Iris pigment epithelial cell (primary cell): ENCODE measurements at regions not wholly inside any gene's neighbourhood (a gene's known extent, or its start where the extent isn't known, plus 50 kb on each side); places are given as distances from the start of the nearest gene placed in this dataset.
A peak's percentile ranks its signal among the peaks of the same experiment; 100 is the strongest.
"Not testable (repeated sequence)": the region's sequence is repeated elsewhere in the genome, so short reads cannot be mapped to it uniquely, and the experiment has no call there.

Source experiments
- DNase-seq: peaks from one replicate; pipeline ENCODE4 v3.0.0-alpha.2; 2011; ENCODE audit warnings: low read depth

DNA sequence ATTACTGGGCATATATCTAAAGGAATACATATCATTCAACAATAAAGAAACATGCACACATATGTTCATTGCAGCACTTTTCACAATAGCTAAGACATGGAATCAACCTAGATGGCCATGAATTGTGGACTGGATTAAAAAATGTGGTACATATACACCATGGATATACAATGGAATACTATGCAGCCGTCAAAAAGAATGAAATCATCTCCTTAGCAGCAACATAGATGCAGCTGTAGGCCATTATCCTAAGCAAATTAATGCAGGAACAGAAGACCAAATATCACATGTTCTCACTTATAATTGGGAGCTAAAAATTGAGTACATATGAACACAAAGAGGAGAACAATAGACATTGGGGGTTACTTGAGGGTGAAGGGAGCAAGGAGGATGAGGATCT is 175.6 kb downstream of the POLR1F start:
- DNase-seq = no peak

DNA sequence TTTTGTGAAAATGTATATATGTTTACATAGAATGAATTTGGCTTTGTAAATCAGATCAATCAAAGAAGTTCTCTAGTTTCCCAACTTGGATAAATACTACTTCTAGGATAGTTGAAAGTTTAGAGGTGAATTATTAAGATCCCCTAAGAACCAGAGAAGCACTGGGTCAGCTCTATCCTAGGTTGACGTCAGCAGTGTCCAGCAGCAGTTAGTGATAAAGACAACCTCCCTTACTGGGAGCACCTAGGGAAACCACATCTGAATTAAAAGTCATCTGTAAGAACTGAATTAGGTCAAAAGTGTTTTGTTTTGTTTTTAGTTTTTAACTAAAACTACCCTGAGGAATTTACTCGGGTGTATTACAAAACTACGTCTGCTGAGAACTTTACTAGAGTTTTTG is 178.0 kb downstream of the POLR1F start:
- no peak for DNase-seq

- no peak for DNase-seq
Measured at GRCh38 chr7:19530261-19530660, 178.6 kb downstream of the POLR1F start.

DNA sequence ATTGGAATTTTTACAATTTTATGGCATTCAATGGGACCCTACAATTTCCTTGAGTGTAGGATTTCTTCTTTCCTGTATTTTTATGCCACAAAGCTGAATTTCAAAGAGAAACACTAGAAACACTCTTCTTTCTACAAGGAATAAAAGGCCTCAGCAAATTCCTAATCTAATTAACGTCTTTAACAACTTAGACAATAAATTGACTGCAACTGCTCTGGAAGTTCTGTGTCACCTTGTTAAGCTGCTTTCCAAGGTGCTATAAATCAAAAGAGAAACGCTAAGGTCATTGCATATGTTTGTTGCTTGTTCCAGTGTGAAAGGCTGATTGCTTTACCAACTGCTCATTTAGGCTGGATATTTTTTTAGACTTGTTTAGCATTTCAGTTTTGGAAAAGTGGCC is 182.2 kb downstream of the POLR1F start:
- DNase-seq = no peak

DNA sequence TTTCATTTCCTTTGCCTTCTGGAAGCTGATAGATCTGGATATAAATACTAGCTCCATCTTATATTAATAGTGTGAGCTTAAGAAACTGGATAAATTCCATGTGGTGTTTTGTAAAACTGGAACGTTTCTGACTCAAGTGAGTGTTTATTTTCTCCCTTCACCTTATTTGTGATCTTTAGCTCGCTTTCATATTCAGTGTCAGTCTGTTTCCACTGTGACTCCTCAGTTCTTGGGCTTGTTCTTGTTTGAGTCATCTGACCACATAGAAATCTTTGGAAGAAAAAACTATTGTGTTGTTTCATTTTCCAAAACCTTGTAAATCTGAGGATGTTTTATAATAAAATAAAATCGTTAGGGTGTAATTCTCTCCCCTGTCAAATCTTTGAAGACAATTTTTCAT is 186.4 kb downstream of the POLR1F start:
- DNase-seq = peak; percentile 98

DNA sequence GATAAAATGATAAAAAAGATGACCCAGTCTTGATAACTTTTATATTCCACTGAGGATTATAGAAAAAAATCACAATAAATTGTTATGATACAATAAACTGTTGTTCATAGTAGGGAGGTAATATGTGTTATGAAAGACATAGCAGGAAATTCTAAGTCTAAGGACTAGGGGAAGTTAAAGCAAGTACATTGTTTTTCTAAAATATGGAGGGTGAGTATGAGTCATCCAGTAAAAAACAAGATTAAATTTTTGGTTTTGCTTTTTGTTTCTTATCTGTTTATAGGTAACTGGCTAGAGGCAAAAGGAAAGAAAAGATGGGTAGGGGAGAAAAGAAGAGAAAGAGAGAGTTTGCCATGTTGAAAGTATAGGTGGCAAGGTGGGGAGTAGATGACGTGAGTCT is 188.4 kb downstream of the POLR1F start:
- peak; percentile 60 for DNase-seq

GRCh38 chr7:19519443-19520021 is 189.3 kb downstream of the POLR1F start:
- DNase-seq = peak; percentile 77

DNA sequence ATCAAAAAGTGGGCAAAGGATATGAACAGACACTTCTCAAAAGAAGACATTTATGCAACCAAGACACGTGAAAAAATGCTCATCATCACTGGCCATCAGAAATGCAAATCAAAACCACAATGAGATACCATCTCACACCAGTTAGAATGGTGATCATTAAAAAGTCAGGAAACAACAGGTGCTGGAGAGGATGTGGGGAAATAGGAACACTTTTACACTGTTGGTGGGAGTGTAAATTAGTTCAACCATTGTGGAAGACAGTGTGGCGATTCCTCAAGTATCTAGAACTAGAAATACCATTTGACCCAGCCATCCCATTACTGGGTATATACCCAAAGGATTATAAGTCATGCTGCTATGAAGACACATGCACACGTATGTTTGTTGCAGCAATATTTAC is 191.3 kb downstream of the POLR1F start:
- not testable (repeated sequence) for DNase-seq

DNA sequence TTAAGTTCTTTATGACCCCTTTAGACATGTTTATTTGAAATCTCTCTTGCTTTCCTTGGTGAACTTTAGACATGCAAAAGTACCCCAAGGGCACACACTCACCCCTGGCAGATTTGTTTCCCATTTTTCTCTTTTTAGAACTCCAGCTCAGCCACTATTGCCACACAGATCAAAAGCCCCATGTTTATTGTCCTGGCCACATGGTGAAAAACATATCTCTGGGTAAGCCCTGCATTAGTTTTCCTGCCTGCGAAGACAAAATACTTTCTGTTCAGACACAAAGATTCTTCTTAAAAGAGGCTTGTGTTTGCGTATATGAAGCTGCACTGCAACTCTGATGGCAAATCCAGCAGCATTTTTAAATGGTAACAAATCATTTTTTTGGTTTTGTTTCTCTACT is 200.0 kb downstream of the POLR1F start:
- peak; percentile 45 for DNase-seq

DNA sequence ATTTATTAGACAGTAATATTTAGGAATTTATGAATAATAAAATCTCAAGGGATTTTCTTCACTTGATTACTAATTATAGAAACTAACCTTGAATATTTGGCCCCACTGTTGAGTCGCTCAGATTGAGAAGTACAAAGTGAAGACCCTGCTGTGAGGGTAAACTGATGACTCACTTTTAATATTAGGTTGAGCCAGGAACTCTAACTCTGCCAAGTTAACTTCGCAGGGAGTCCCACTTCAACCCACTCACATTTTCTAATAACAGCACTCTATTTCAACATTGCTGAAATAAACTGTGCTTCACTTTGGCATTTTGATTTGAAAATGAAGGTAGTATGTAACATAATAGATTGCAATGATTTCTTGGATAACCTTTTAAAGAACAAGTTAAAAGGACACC is 200.7 kb downstream of the POLR1F start:
- DNase-seq = peak; percentile 60

GRCh38 chr7:19491821-19492452 is 216.9 kb downstream of the POLR1F start:
- peak; percentile 75 for DNase-seq

- no peak for DNase-seq
Measured at GRCh38 chr7:19491371-19491770, 217.5 kb downstream of the POLR1F start.

DNA sequence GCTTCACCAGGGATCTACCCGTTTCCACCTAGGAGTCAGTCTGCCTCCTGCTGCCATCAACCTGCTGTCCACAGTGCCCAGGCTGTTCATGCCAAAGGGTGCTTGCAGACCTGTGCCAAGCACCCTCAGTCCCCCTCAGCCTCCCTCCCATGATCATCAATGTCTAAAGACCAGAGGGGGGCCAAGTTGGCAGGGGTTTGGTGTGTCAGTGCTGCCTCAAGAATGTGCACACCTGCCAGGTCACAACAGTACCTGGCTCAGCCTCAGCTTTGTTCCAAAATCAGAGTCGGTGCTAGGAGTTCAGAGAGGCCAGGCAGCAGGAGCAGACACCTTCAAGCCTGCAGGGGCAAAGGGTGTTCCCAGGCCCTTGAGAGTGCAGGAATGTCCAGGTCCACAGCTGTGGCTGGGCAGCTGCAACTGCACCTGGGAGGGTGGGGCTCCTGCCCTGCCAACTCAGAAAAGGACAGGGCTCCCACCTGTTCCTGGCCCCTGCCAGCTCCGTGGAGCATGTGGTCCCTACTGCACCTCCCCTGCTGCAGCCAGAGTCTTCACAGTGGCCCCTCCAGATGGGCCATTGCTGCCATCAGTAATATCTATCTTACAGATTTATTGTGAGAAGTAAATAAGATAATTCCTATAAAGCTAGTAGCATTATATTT is 219.5 kb downstream of the POLR1F start:
- DNase-seq = no peak

GRCh38 chr7:19488056-19488455 is 220.8 kb downstream of the POLR1F start:
- DNase-seq = no peak

DNA sequence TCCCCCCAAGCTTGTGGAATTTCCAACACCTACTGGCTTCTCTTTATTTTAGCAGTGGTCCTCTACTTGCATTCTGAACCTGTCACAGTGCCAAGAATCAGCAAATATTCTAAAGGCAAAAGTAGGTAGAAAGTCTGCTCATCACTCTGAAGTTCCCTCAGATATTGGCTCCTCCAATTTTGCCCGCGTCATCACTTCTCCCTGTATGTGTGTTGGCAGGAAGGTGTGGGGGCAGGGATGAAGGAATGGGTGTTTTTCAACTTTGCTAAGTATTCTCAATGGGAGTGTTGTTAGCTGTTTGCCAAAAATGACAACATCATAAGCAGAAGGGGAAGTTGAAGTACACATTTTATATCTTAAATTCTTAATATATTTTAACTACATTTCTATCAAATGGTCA is 226.2 kb downstream of the POLR1F start:
- no peak for DNase-seq

DNA sequence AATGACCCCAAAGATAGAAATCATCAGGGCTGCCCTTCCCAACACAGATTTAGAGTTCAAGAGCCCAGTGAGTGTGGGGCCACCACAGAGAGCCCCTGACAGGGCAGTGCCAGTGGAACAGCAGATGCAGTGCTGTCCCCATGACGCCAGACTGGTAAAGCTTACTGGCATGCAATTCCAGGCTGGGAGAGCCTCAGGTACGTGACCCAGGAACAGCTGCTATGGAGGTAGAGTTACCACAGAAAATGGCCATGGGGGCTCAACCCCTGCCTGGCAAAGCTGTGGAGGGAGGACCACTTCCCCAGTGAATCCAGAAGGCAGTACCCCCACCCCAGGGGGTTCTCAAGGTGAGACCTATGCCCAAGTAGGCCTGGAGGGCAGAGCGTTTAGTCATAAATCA is 228.5 kb downstream of the POLR1F start:
- no peak for DNase-seq

GRCh38 chr7:19470031-19470430 is 238.8 kb downstream of the POLR1F start:
- DNase-seq = peak; percentile 80

GRCh38 chr7:19465861-19466260 is 243.0 kb downstream of the POLR1F start:
- no peak for DNase-seq

- DNase-seq = no peak
Measured at GRCh38 chr7:19464751-19465150, 244.1 kb downstream of the POLR1F start.

DNA sequence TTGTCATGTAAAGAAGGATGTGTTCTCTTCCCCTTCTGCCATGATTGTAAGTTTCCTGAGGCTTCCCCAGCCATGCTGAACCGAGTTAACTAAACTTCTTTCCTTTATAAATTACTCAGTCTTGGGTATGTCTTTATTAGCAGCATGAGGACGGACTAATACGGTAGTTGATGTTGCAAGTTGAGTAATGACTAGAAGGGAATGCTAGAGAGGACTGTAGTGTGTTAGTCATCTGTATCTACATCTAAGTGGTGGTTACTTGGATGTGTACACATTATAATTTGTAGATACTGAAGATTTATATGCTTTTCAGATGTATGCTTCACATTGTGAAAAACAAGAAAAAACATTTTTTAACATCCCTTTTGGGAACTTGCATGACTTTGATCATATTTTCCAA is 244.6 kb downstream of the POLR1F start:
- peak; percentile 50 for DNase-seq

- no peak for DNase-seq
Measured at GRCh38 chr7:19463581-19463980, 245.3 kb downstream of the POLR1F start.

- no peak for DNase-seq
Measured at GRCh38 chr7:19455623-19456022, 253.2 kb downstream of the POLR1F start.

DNA sequence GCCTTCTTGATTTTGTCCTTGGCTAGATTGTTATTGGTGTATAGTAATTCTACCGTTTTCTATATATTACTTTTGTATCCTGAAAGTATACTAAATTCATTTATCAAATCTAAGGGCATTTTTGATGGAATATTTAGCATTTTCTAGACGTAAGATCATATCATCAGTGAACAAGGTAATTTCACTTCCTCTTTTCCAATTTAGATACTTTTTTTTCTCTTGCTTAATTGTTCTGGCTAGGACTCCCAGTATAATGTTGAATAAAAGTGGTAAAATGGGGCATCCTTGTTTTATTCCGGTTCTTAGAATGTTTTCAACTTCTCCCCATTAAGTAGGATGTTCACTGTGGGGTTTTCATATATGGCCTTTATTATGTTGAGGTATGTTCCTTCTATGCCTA is 260.7 kb downstream of the POLR1F start:
- DNase-seq = no peak
